Cardiac fibroblast (primary cell): ENCODE measurements at regions not wholly inside any gene's neighbourhood (a gene's known extent, or its start where the extent isn't known, plus 50 kb on each side); places are given as distances from the start of the nearest gene placed in this dataset.
"Not testable (repeated sequence)": the region's sequence is repeated elsewhere in the genome, so short reads cannot be mapped to it uniquely, and the experiment has no call there.

Experiments used
- DNase-seq, 2 donors: peaks; one replicate each; pipeline versions ENCODE4 v3.0.0 to v3.0.0-alpha.2; 2010; ENCODE audit warnings: low read depth in 2 of 2
- H3K4me3 ChIP-seq, 2 donors: replicated peaks in 1 of 2; 1 replicate in 1 of 2; 2 replicates in 1 of 2; pipeline ENCODE4 v1.5.1; 2011; ENCODE audit warnings: low read depth in 2 of 2, low read length in 2 of 2, mild to moderate bottlenecking in 2 of 2, moderate library complexity in 1 of 2
- TF ChIP-seq, protein P1 (sequence below): IDR thresholded peaks from one replicate; pipeline ENCODE4 v1.5.1; 2011; ENCODE audit warnings: low read depth, mild to moderate bottlenecking, low read length, inconsistent platforms

DNA sequence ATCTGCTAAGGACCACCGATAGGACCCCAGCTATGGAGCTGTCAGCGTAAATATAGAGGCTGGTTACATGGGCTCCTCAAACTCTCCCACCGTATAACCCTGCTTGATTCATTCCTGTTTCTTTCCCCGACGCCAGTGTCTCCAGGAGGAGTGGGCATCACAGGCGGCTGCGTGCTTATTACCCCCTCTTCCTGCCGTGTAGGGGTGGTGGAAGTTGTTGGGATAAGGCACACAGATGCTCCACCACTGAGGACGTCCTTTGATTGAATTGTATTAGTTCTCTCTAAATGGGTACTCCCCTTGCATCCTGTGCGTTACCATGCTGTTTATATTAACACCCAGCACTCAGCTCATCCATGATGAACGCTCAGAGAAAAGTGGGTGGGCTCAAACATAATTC, 104.6 kb downstream of the ZBTB18 start:
- no peak overlapping the region for H3K4me3 ChIP-seq
- TF ChIP-seq, protein P1, sequence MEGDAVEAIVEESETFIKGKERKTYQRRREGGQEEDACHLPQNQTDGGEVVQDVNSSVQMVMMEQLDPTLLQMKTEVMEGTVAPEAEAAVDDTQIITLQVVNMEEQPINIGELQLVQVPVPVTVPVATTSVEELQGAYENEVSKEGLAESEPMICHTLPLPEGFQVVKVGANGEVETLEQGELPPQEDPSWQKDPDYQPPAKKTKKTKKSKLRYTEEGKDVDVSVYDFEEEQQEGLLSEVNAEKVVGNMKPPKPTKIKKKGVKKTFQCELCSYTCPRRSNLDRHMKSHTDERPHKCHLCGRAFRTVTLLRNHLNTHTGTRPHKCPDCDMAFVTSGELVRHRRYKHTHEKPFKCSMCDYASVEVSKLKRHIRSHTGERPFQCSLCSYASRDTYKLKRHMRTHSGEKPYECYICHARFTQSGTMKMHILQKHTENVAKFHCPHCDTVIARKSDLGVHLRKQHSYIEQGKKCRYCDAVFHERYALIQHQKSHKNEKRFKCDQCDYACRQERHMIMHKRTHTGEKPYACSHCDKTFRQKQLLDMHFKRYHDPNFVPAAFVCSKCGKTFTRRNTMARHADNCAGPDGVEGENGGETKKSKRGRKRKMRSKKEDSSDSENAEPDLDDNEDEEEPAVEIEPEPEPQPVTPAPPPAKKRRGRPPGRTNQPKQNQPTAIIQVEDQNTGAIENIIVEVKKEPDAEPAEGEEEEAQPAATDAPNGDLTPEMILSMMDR: no peak
- DNase-seq: no peak

- not testable (repeated sequence) for H3K4me3 ChIP-seq, DNase-seq
Observed at GRCh38 chr1:244156617-244157016, 105.5 kb downstream of the ZBTB18 start.

DNA sequence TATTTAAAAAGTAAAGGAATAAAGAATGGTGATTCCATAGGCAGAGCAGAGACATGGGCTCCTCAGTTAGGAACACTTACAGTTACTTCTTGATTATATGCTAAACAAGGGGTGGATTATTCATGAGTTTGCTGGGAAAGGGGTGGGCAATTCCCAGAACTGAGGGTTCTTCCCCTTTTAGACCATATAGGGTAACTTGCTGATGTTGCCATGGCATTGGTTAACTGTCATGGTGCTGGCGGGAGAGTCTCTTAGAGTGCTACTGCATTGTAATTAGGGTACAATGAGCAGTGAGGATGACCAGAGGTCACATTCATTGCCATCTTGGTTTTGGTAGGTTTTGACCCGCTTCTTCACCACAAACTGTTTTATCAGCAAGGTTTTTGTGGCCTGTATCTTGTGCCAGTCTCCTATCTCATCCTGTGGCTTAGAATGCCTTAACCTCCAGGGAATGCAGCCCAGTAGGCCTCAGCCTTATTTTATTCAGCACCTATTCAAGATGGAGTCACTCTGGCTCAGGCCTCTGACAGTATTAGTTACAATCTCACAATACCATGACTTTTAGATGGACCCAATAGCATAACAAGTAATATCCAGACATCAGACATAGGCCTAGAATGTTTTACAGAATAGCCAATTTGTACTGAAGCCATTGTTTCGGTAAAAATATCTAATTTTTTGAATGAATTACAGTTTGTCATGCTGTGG, 106.8 kb downstream of the ZBTB18 start:
- TF ChIP-seq, protein P1: no peak
- no peak overlapping the region for H3K4me3 ChIP-seq
- no peak for DNase-seq

DNA sequence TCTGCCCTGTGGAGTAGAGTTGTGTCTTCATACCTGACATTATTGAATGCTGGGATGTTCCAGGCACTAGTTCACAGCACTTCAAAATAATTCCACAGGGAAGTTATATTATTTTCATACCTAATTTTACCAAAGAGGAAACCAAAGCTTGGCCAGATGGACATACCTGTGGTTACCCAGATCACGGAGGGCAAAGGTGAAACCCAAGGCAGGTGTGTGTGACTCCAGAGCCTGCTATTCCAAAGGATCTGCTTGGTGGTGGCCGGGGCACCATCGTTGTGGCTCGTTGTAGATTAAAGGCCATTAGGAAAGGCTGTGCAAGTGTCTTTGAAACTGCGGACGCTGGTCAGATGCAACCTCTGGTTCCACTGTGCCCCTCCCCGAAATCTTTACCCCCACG, 108.6 kb downstream of the ZBTB18 start:
- H3K4me3 ChIP-seq: no peak overlapping the region
- DNase-seq: no peak
- TF ChIP-seq, protein P1: no peak

DNA sequence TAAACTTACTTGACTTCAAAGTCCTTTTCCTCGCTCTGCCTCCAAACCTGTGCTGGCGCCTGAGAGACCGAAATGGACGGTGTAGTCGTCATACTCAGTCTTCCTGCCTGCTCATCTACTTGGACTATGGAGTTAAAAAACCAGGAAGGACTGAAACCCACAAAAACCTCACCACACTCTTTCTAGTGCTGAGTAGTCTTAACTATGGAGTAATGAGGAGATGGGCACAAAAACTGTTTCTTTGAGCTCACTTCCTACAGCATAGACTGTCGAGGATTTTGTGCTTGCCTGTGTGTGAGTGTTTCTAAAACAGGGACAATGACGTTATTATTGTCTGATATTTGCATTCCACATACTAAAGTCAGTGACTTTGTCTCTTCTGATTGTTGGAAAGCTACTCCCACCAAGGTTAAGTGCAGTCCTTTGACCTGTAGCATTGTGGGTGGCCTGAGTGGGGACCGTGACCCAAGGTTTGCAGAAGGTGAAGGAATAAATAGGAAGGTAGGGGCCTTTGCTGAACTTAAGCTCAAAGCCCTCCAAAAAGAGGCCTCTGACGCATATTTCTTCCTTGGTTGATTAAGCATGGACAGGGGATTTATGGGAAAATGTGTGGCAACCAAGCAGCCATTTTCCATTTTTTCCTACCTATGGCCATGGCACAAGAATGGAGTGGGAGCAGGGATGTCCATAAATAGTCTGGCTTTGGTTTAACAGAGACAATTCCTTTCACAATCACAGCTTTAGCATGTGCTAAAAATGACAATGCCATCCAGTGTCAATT, 109.6 kb downstream of the ZBTB18 start:
- H3K4me3 ChIP-seq: no peak overlapping the region
- TF ChIP-seq, protein P1: no peak
- DNase-seq: peak in 1 of 2 donors; percentile 11

GRCh38 chr1:244161236-244161510, 110.1 kb downstream of the ZBTB18 start:
- no peak overlapping the region for H3K4me3 ChIP-seq
- TF ChIP-seq, protein P1: no peak
- DNase-seq: no peak

DNA sequence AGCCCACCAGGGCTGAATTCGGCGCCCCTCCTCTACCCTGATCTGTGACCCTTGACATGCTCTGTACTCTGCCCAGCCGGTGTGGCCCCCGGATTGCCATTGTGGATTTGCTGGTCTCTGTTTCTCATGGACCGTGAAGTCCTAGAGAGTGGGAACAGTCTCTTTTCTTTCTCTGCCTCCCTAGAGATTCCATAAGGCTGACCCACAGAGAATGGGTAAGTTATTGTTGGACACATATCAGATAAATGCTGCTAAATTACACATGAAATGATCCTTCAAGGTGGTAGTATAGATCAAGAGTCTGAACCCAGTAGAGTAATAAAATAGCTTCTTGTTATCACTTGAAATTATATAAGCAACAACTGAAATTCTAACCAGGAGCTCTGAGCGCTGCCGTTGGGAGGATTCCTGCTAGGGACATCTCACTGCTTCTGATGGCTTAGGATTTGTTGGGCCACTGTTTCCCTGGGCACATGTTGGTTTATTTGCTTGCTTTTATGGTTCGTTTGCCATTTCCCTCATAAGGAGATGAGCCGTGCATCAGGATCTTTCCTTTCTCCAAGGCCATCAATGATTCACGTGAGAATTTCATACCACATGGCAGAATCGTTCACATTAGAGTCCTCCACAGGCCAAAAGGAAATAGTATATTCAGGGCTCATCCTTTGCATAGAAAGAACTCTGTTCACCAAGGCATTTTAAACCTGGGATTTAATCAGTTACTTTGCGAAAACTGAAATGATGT, 111.9 kb downstream of the ZBTB18 start:
- peak in 1 of 2 donors; percentile 58 for DNase-seq
- TF ChIP-seq, protein P1: no peak
- no peak overlapping the region for H3K4me3 ChIP-seq
